Caco-2 (cell line): ENCODE measurements at regions not wholly inside any gene's neighbourhood (a gene's known extent, or its start where the extent isn't known, plus 50 kb on each side); places are given as distances from the start of the nearest gene placed in this dataset.
A peak's percentile ranks its signal among the peaks of the same experiment; 100 is the strongest.

Source experiments
- BruUV-seq: library from RNA; stranded (reverse); fragments of 400-500 nt; replicated peaks from 2 replicates; lab custom pipeline; 2021; lab: Mats Ljungman, UMichigan
- CTCF ChIA-PET: fragments of 300-600 bp; sonication (Branson Sonifier 250); formaldehyde crosslinking; loops from one replicate; lab custom pipeline; 2022; ENCODE audit warnings: antibody characterized with exemption; lab: Charles Lee
- POLR2A ChIA-PET: fragments of 300-600 bp; sonication (Branson Sonifier 250); formaldehyde crosslinking; loops from one replicate; lab custom pipeline; 2022; ENCODE audit warnings: antibody characterized with exemption; lab: Charles Lee
- DNase-seq, 2 experiments: peaks; one replicate each; pipeline versions ENCODE4 v3.0.0 to v3.0.0-alpha.2; 2020 to 2022
- H3K27me3 ChIP-seq: replicated peaks from 2 replicates; pipeline ENCODE4 v1.6.0; 2011; ENCODE audit warnings: low read length; ENCODE audit not compliant: control insufficient read depth, insufficient read depth
- H3K36me3 ChIP-seq: 2 replicates; pipeline ENCODE4 v1.5.1; 2011; ENCODE audit warnings: low read length; ENCODE audit not compliant: control insufficient read depth, insufficient read depth
- H3K4me1 ChIP-seq: fragments of 250-450 bp; sonication (Bioruptor Pico); 2 replicates; pipeline ENCODE4 v1.5.1; 2020; ENCODE audit warnings: mild to moderate bottlenecking
- H3K4me3 ChIP-seq: 2 replicates; pipeline ENCODE4 v1.5.1; 2011; ENCODE audit warnings: low read depth, mild to moderate bottlenecking, control low read depth, low read length
- H3K9me3 ChIP-seq: fragments of 250-450 bp; sonication (Bioruptor Pico); 2 replicates; pipeline ENCODE4 v1.5.1; 2020; ENCODE audit warnings: mild to moderate bottlenecking, moderate library complexity
- H3K27ac Mint-ChIP-seq: one replicate; pipeline ENCODE4 v1.8.0; 2022; ENCODE audit warnings: mixed read lengths; ENCODE audit not compliant: unreplicated experiment
- H3K27me3 Mint-ChIP-seq: one replicate; pipeline ENCODE4 v1.8.0; 2022; ENCODE audit warnings: mixed read lengths; ENCODE audit not compliant: insufficient read depth, unreplicated experiment
- H3K36me3 Mint-ChIP-seq: one replicate; pipeline ENCODE4 v1.8.0; 2022; ENCODE audit warnings: mild to moderate bottlenecking, mixed read lengths; ENCODE audit not compliant: insufficient read depth, unreplicated experiment
- H3K4me1 Mint-ChIP-seq: one replicate; pipeline ENCODE4 v1.8.0; 2022; ENCODE audit warnings: low read depth, mixed read lengths; ENCODE audit not compliant: unreplicated experiment
- H3K4me3 Mint-ChIP-seq: one replicate; pipeline ENCODE4 v1.8.0; 2022; ENCODE audit warnings: mild to moderate bottlenecking, moderate library complexity, mixed read lengths; ENCODE audit not compliant: unreplicated experiment
- H3K9me3 Mint-ChIP-seq: one replicate; pipeline ENCODE4 v1.8.0; 2022; ENCODE audit warnings: mixed read lengths; ENCODE audit not compliant: unreplicated experiment
- CTCF ChIP-seq, 2 experiments: fragments of 200-600 bp in 1 of 2; IDR thresholded peaks; 1 replicate in 1 of 2; 2 replicates in 1 of 2; pipeline versions ENCODE4 v1.5.1 to v1.8.0; 2011 to 2022; ENCODE audit warnings: antibody characterized with exemption in 1 of 2, control low read depth in 1 of 2, inconsistent platforms in 1 of 2, low read depth in 1 of 2, low read length in 1 of 2, mild to moderate bottlenecking in 1 of 2, moderate library complexity in 1 of 2; ENCODE audit not compliant: insufficient read depth in 1 of 2, severe bottlenecking in 1 of 2, unreplicated experiment in 1 of 2
- intact Hi-C: fragments of 100-400 bp; cut with micrococcal nuclease; formaldehyde crosslinking; loops from one replicate; pipeline ENCODE4 v1.10.0; 2022; ENCODE audit not compliant: unreplicated experiment

- BruUV-seq, result no TSS peak
- no peaks in the 10 kb centered on the region for H3K9me3 Mint-ChIP-seq
- Histone ChIP-seq H3K4me3 (no peak overlapping the region), H3K27me3 (no peaks in the 10 kb centered on the region), H3K9me3 (no peaks in the 10 kb centered on the region), H3K36me3 (no peaks in the 10 kb centered on the region), H3K4me1 (peaks cover 36% of the 10 kb centered on the region)
- H3K4me1 Mint-ChIP-seq, result peaks cover 42% of the 10 kb centered on the region
- ChIA-PET POLR2A (no interaction called here), CTCF (no interaction called here)
- H3K36me3 Mint-ChIP-seq, result no peaks in the 10 kb centered on the region
- H3K27me3 Mint-ChIP-seq, result no peaks in the 10 kb centered on the region
- TF ChIP-seq CTCF (IDR thresholded peaks at IDR 0.05; ENCODE audit: insufficient read depth in 1 of 2, low read depth in 1 of 2, low read length in 1 of 2, severe bottlenecking in 1 of 2, unreplicated experiment in 1 of 2), result no peak
- DNase-seq, result no peak
- H3K27ac Mint-ChIP-seq, result no peak overlapping the region
- intact Hi-C loops, result no loop called here
- H3K4me3 Mint-ChIP-seq, result no peak overlapping the region
These were observed 122.8 kb upstream of the SOX5 start for GRCh38 chr12:24072302-24072701.

GRCh38 chr12:24071842-24072241 is 122.4 kb upstream of the SOX5 start:
- H3K27ac Mint-ChIP-seq, result no peak overlapping the region
- no peaks in the 10 kb centered on the region for H3K9me3 ChIP-seq
- BruUV-seq, result no TSS peak
- no peak for TF ChIP-seq CTCF (IDR thresholded peaks at IDR 0.05; ENCODE audit: insufficient read depth in 1 of 2, low read depth in 1 of 2, low read length in 1 of 2, severe bottlenecking in 1 of 2, unreplicated experiment in 1 of 2)
- intact Hi-C loops, result loop anchor here (2.0 kb wide), 2 partner anchors 17 to 35 kb away; no protein-coding TSS in a partner anchor
- no peaks in the 10 kb centered on the region for H3K9me3 Mint-ChIP-seq
- H3K4me1 Mint-ChIP-seq, result peaks cover 37% of the 10 kb centered on the region
- no peaks in the 10 kb centered on the region for H3K27me3 Mint-ChIP-seq
- no peaks in the 10 kb centered on the region for H3K36me3 ChIP-seq
- H3K4me1 ChIP-seq, result peaks cover 31% of the 10 kb centered on the region
- no peak overlapping the region for H3K4me3 Mint-ChIP-seq
- CTCF ChIA-PET, result interaction anchor here (0.5 kb wide), 1 partner anchor 1737 kb away, joined by 3 read pairs; no protein-coding TSS in a partner anchor
- no peak for DNase-seq
- H3K36me3 Mint-ChIP-seq, result no peaks in the 10 kb centered on the region
- POLR2A ChIA-PET, result no interaction called here
- no peak overlapping the region for H3K4me3 ChIP-seq
- no peaks in the 10 kb centered on the region for H3K27me3 ChIP-seq

GRCh38 chr12:24069532-24070395 is 120.3 kb upstream of the SOX5 start:
- no peaks in the 10 kb centered on the region; the same call in 1 of the 2 replicates for H3K36me3 ChIP-seq
- Mint-ChIP-seq H3K27me3 (no peaks in the 10 kb centered on the region), H3K4me3 (peak overlapping the region; percentile 65), H3K9me3 (no peaks in the 10 kb centered on the region), H3K27ac (peak overlapping the region; percentile 56), H3K36me3 (no peaks in the 10 kb centered on the region), H3K4me1 (peaks cover 26% of the 10 kb centered on the region)
- ChIA-PET CTCF (interaction anchor here (1.6 kb wide), 1 partner anchor 8 kb away, joined by 8 read pairs; no protein-coding TSS in a partner anchor), POLR2A (no interaction called here)
- no peaks in the 10 kb centered on the region for H3K27me3 ChIP-seq
- no peak overlapping the region for H3K4me3 ChIP-seq
- peaks cover 25% of the 10 kb centered on the region for H3K4me1 ChIP-seq
- intact Hi-C loops, result loop anchor here (1.0 to 2.0 kb wide), 3 partner anchors 9 to 33 kb away; no protein-coding TSS in a partner anchor
- DNase-seq, result peak; percentile 84 to 85
- BruUV-seq, result no TSS peak
- H3K9me3 ChIP-seq, result no peaks in the 10 kb centered on the region
- no peak for TF ChIP-seq CTCF (IDR thresholded peaks at IDR 0.05; ENCODE audit: insufficient read depth in 1 of 2, low read depth in 1 of 2, low read length in 1 of 2, severe bottlenecking in 1 of 2, unreplicated experiment in 1 of 2)
